ENCODE measurements at regions not wholly inside any gene's neighbourhood (a gene's known extent, or its start where the extent isn't known, plus 50 kb on each side); places are given as distances from the start of the nearest gene placed in this dataset.

DNA sequence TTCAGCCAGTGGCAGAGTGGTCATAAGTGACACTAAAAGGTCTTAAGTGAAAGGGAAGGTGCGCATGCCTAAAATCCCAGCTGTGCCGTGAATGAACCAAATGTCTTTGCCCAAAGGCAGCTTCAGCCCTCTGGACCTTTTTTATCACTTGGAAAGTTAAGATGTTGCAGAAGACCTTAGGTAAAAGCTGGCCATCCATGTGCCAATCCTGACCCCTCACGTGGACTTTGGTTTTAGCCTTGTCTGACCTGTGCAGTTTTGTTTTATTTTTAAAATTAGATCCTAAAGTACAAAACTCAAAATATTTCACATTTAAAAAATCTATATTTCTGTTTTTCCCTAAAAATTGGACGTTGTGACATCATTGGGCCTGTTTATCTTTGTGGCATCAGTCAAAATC lies 429.5 kb downstream of the STK39 start:
- Histone ChIP-seq H3K79me1 (ENCODE audit: low read depth, low read length) (no peaks in the 10 kb centered on the region; the same call in 1 of the 2 replicates), H3K14ac (ENCODE audit: insufficient read length) (no peak overlapping the region), H4K5ac (ENCODE audit: insufficient read length, low read depth, low read length) (no peak overlapping the region), H2BK12ac (ENCODE audit: low read depth, low read length) (no peak overlapping the region), H3K27me3 (replicated peaks in 1 of 4; ENCODE audit: control insufficient read depth in 3 of 4, extremely low read depth in 1 of 4, insufficient read depth in 3 of 4, low read length in 3 of 4) (no peaks in the 10 kb centered on the region), H3K4ac (replicated peaks; ENCODE audit: insufficient read length, low read depth, low read length) (no peak overlapping the region), H4K20me1 (replicated peaks in 1 of 2; ENCODE audit: control insufficient read depth in 1 of 2, insufficient read depth in 2 of 2, low read length in 2 of 2) (no peaks in the 10 kb centered on the region), H2AFZ (ENCODE audit: low read length) (no peak overlapping the region), H2AK5ac (ENCODE audit: low read depth, low read length) (no peak overlapping the region), H3K23ac (ENCODE audit: insufficient read length) (no peak overlapping the region), H3K23me2 (ENCODE audit: low read depth, low read length) (no peaks in the 10 kb centered on the region), H3K4me2 (ENCODE audit: insufficient read depth in 1 of 2, low read depth in 2 of 2, low read length in 2 of 2) (no peak overlapping the region), H2BK120ac (replicated peaks; ENCODE audit: low read depth, low read length) (no peak overlapping the region), H3K27ac (ENCODE audit: low read depth, low read length) (no peak overlapping the region), H4K91ac (replicated peaks; ENCODE audit: insufficient read length, low read length) (no peak overlapping the region), H3K18ac (ENCODE audit: extremely low read depth, low read length) (no peak overlapping the region), H3K36me3 (ENCODE audit: control insufficient read depth in 2 of 4, insufficient read depth in 4 of 4, low read length in 3 of 4) (peaks cover 0 to 3% (median 0%) of the 10 kb centered on the region in 4 experiments; a peak in 2 of 8 replicates), H3K4me3 (ENCODE audit: extremely low read depth in 1 of 4, insufficient read depth in 2 of 4, low read depth in 3 of 4, low read length in 4 of 4) (no peak overlapping the region), H3K9ac (replicated peaks in 1 of 4; ENCODE audit: extremely low read depth in 1 of 4, low read depth in 3 of 4, low read length in 3 of 4) (no peak overlapping the region), H3K56ac (replicated peaks; ENCODE audit: insufficient read length, low read depth, low read length) (no peak overlapping the region), H3K79me2 (ENCODE audit: control insufficient read depth in 1 of 2, insufficient read depth in 2 of 2, low read length in 2 of 2) (no peaks in the 10 kb centered on the region), H2BK5ac (ENCODE audit: low read depth, low read length) (no peak overlapping the region), H3K4me1 (replicated peaks in 1 of 4; ENCODE audit: control insufficient read depth in 3 of 4, insufficient read depth in 4 of 4, low read length in 3 of 4) (no peaks in the 10 kb centered on the region; a peak in 1 of 7 replicates), H4K8ac (ENCODE audit: extremely low read depth, insufficient read depth, low read length) (no peak overlapping the region), H2BK20ac (ENCODE audit: low read length) (no peak overlapping the region), H2BK15ac (ENCODE audit: low read length) (no peak overlapping the region), H3K9me3 (ENCODE audit: insufficient read depth in 2 of 2, low read depth in 1 of 2, low read length in 1 of 2) (no peaks in the 10 kb centered on the region; a peak in 1 of 4 replicates)
- DNase-seq (ENCODE audit: low read depth in 1 of 2, low spot score in 2 of 2) (no peak), FAIRE-seq (no peak)
- POLR2A ChIA-PET (ENCODE audit: partially characterized antibody) = no interaction called here
- TF ChIP-seq, protein P1, sequence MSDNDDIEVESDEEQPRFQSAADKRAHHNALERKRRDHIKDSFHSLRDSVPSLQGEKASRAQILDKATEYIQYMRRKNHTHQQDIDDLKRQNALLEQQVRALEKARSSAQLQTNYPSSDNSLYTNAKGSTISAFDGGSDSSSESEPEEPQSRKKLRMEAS (IDR thresholded peaks at IDR 0.05) = no peak
- TF ChIP-seq TEAD4 (IDR thresholded peaks at IDR 0.05; ENCODE audit: low read depth, low read length) (no peak), SIRT6 (IDR thresholded peaks at IDR 0.05; ENCODE audit: low read length) (no peak), ZNF274 (IDR thresholded peaks at IDR 0.05; ENCODE audit: borderline replicate concordance, extremely low read depth, low read length) (no peak), BCL11A (IDR thresholded peaks at IDR 0.05; ENCODE audit: low read depth in 2 of 2, low read length in 2 of 2) (no peak), TCF12 (IDR thresholded peaks at IDR 0.05; ENCODE audit: low read depth, low read length) (no peak), RAD21 (IDR thresholded peaks at IDR 0.05 in 1 of 2, conservative IDR thresholded peaks at IDR 0.05 in 1 of 2; ENCODE audit: low read depth in 2 of 2, low read length in 2 of 2) (no peak), CHD1 (IDR thresholded peaks at IDR 0.05; ENCODE audit: low read depth, low read length) (no peak), SIX5 (IDR thresholded peaks at IDR 0.05; ENCODE audit: low read depth, low read length) (no peak), JUN (IDR thresholded peaks at IDR 0.05; ENCODE audit: low read depth, low read length) (no peak), KDM4A (IDR thresholded peaks at IDR 0.05; ENCODE audit: low read depth, low read length, severe bottlenecking) (no peak), SAP30 (IDR thresholded peaks at IDR 0.05; ENCODE audit: insufficient read depth, insufficient replicate concordance, low read length) (no peak), NANOG (IDR thresholded peaks at IDR 0.05; ENCODE audit: insufficient read depth, low read depth, low read length, poor library complexity, severe bottlenecking) (no peak), CBX8 (IDR thresholded peaks at IDR 0.05; ENCODE audit: borderline replicate concordance, low read depth, low read length) (no peak), EZH2 (IDR thresholded peaks at IDR 0.05; ENCODE audit: low read depth, low read length, severe bottlenecking) (no peak)
- WGBS, 2 experiments (ENCODE audit: extremely low coverage in 1 of 2, insufficient coverage in 1 of 2, insufficient read length in 1 of 2, insufficient replicate concordance in 2 of 2, low coverage in 1 of 2, low lambda C conversion rate in 2 of 2, missing lambda C conversion rate in 1 of 2) = 49% methylated on average over 4 of the region's 4 CpGs; no CpG with 5 or more reads in 1 of the 2 experiments
- CTCF ChIA-PET (ENCODE audit: partially characterized antibody) = interaction anchor here (1.4 kb wide), 1 partner anchor 301 kb away, joined by 3 read pairs; no protein-coding TSS in a partner anchor
